ENCODE measurements at regions not wholly inside any gene's neighbourhood (a gene's known extent, or its start where the extent isn't known, plus 50 kb on each side); places are given as distances from the start of the nearest gene placed in this dataset.

GRCh38 chr4:34723605-34724004 lies 1520.7 kb downstream of the ARAP2 start:
- Histone ChIP-seq H3K36me3 (ENCODE audit: control insufficient read depth, insufficient read depth, low read length) (no peaks in the 10 kb centered on the region), H3K4me3 (ENCODE audit: low read depth, low read length) (no peak overlapping the region), H3K27me3 (ENCODE audit: control insufficient read depth, insufficient read depth, low read length) (no peaks in the 10 kb centered on the region)
- no peak for DNase-seq (ENCODE audit: low read depth)
- TF ChIP-seq CTCF (IDR thresholded peaks at IDR 0.05; ENCODE audit: insufficient read depth, low read length, poor library complexity, severe bottlenecking), result no peak

GRCh38 chr4:34724491-34724890 lies 1519.8 kb downstream of the ARAP2 start:
- Histone ChIP-seq H3K27me3 (ENCODE audit: control insufficient read depth, insufficient read depth, low read length) (no peaks in the 10 kb centered on the region), H3K36me3 (ENCODE audit: control insufficient read depth, insufficient read depth, low read length) (no peaks in the 10 kb centered on the region), H3K4me3 (ENCODE audit: low read depth, low read length) (no peak overlapping the region)
- DNase-seq (ENCODE audit: low read depth), result no peak
- no peak for TF ChIP-seq CTCF (IDR thresholded peaks at IDR 0.05; ENCODE audit: insufficient read depth, low read length, poor library complexity, severe bottlenecking)

GRCh38 chr4:34731070-34731469 lies 1513.2 kb downstream of the ARAP2 start:
- no peak for DNase-seq (ENCODE audit: low read depth)
- no peaks in the 10 kb centered on the region for H3K36me3 ChIP-seq (ENCODE audit: control insufficient read depth, insufficient read depth, low read length)
- H3K27me3 ChIP-seq (ENCODE audit: control insufficient read depth, insufficient read depth, low read length), result no peaks in the 10 kb centered on the region
- H3K4me3 ChIP-seq (ENCODE audit: low read depth, low read length), result no peak overlapping the region
- TF ChIP-seq CTCF (IDR thresholded peaks at IDR 0.05; ENCODE audit: insufficient read depth, low read length, poor library complexity, severe bottlenecking), result no peak

- DNase-seq (ENCODE audit: low read depth), result no peak
- no peaks in the 10 kb centered on the region for H3K27me3 ChIP-seq (ENCODE audit: control insufficient read depth, insufficient read depth, low read length)
- H3K36me3 ChIP-seq (ENCODE audit: control insufficient read depth, insufficient read depth, low read length), result no peaks in the 10 kb centered on the region
- no peak for TF ChIP-seq CTCF (IDR thresholded peaks at IDR 0.05; ENCODE audit: insufficient read depth, low read length, poor library complexity, severe bottlenecking)
- H3K4me3 ChIP-seq (ENCODE audit: low read depth, low read length), result no peak overlapping the region
These were observed 1512.0 kb downstream of the ARAP2 start for GRCh38 chr4:34732176-34732950.

GRCh38 chr4:34733185-34733941 lies 1511.0 kb downstream of the ARAP2 start:
- no peak overlapping the region for H3K4me3 ChIP-seq (ENCODE audit: low read depth, low read length)
- no peak for TF ChIP-seq CTCF (IDR thresholded peaks at IDR 0.05; ENCODE audit: insufficient read depth, low read length, poor library complexity, severe bottlenecking)
- no peak for DNase-seq (ENCODE audit: low read depth)
- no peaks in the 10 kb centered on the region for H3K27me3 ChIP-seq (ENCODE audit: control insufficient read depth, insufficient read depth, low read length)
- H3K36me3 ChIP-seq (ENCODE audit: control insufficient read depth, insufficient read depth, low read length), result no peaks in the 10 kb centered on the region

Data from kidney epithelial cell (primary cell).